ENCODE measurements at regions not wholly inside any gene's neighbourhood (a gene's known extent, or its start where the extent isn't known, plus 50 kb on each side); places are given as distances from the start of the nearest gene placed in this dataset.

- DNase-seq = peak; percentile 28 to 67 (median 47)
Measured at GRCh38 chr6:56407883-56408410, 160.6 kb upstream of the COL21A1 start.

- DNase-seq = no peak
Measured at GRCh38 chr6:56406276-56407269, 159.2 kb upstream of the COL21A1 start.

- no peak for DNase-seq
Measured at GRCh38 chr6:56404599-56404998, 157.2 kb upstream of the COL21A1 start.

GRCh38 chr6:56403745-56404144, 156.4 kb upstream of the COL21A1 start:
- DNase-seq = peak; percentile 46 to 72 (median 50)

- DNase-seq = no peak
Measured at GRCh38 chr6:56401477-56402070, 154.2 kb upstream of the COL21A1 start.

- DNase-seq = no peak
Measured at GRCh38 chr6:56400273-56400672, 152.9 kb upstream of the COL21A1 start.

GRCh38 chr6:56399672-56400263, 152.4 kb upstream of the COL21A1 start:
- no peak for DNase-seq

- no peak for DNase-seq
Measured at GRCh38 chr6:56399250-56399671, 151.9 kb upstream of the COL21A1 start.

GRCh38 chr6:56396435-56396834, 149.1 kb upstream of the COL21A1 start:
- no peak for DNase-seq

GRCh38 chr6:56393615-56394612, 146.5 kb upstream of the COL21A1 start:
- no peak for DNase-seq

- no peak for DNase-seq
Measured at GRCh38 chr6:56388415-56388755, 141.0 kb upstream of the COL21A1 start.

GRCh38 chr6:56387621-56388414, 140.4 kb upstream of the COL21A1 start:
- DNase-seq = no peak

GRCh38 chr6:56386717-56387116, 139.3 kb upstream of the COL21A1 start:
- DNase-seq = no peak

GRCh38 chr6:56385981-56386593, 138.7 kb upstream of the COL21A1 start:
- no peak for DNase-seq

GRCh38 chr6:56383160-56383559, 135.8 kb upstream of the COL21A1 start:
- no peak for DNase-seq

GRCh38 chr6:56382416-56382940, 135.1 kb upstream of the COL21A1 start:
- DNase-seq = no peak

- no peak for DNase-seq
Measured at GRCh38 chr6:56381801-56382251, 134.4 kb upstream of the COL21A1 start.

GRCh38 chr6:56380476-56380875, 133.1 kb upstream of the COL21A1 start:
- no peak for DNase-seq

GRCh38 chr6:56378966-56379585, 131.7 kb upstream of the COL21A1 start:
- DNase-seq = peak in 2 of 3 donors; percentile 61 to 77
